H1 (cell line): ENCODE measurements at regions not wholly inside any gene's neighbourhood (a gene's known extent, or its start where the extent isn't known, plus 50 kb on each side); places are given as distances from the start of the nearest gene placed in this dataset.

Source experiments
- CTCF ChIA-PET: fragments of 300-600 bp; sonication (Branson Sonifier 250); formaldehyde crosslinking; loops from one replicate; lab custom pipeline; 2021; ENCODE audit not compliant: partially characterized antibody; lab: Charles Lee
- POLR2A ChIA-PET: fragments of 300-600 bp; sonication (Branson Sonifier 250); formaldehyde crosslinking; loops from one replicate; lab custom pipeline; 2021; ENCODE audit warnings: inconsistent platforms; ENCODE audit not compliant: partially characterized antibody; lab: Charles Lee
- DNase-seq, 2 experiments: peaks; one replicate each; pipeline versions ENCODE4 v3.0.0 to v3.0.0-alpha.2; 2010 to 2022; ENCODE audit warnings: low spot score in 2 of 2, low read depth in 1 of 2, mixed read lengths in 1 of 2
- FAIRE-seq: peaks from 2 replicates; lab custom pipeline; 2011; peaks lifted over from hg19 to GRCh38; lab: Jason Lieb, UNC
- H2AFZ ChIP-seq: 2 replicates; pipeline ENCODE4 v1.8.1; 2012; ENCODE audit warnings: low read length, inconsistent platforms
- H2AK5ac ChIP-seq: 2 replicates; pipeline ENCODE4 v1.6.1; 2013; ENCODE audit warnings: low read depth, low read length
- H2BK120ac ChIP-seq: replicated peaks from 2 replicates; pipeline ENCODE3; 2013; ENCODE audit warnings: low read depth, low read length, inconsistent platforms
- H2BK12ac ChIP-seq: 2 replicates; pipeline ENCODE4 v1.6.1; 2013; ENCODE audit warnings: low read depth, low read length
- H2BK15ac ChIP-seq: 2 replicates; pipeline ENCODE4 v1.6.1; 2013; ENCODE audit warnings: low read length
- H2BK20ac ChIP-seq: 2 replicates; pipeline ENCODE4 v1.6.1; 2013; ENCODE audit warnings: low read length
- H2BK5ac ChIP-seq: 2 replicates; pipeline ENCODE4 v1.6.1; 2013; ENCODE audit warnings: low read depth, low read length
- H3K14ac ChIP-seq: 2 replicates; pipeline ENCODE4 v1.6.1; 2013; ENCODE audit warnings: inconsistent platforms; ENCODE audit not compliant: insufficient read length
- H3K18ac ChIP-seq: 2 replicates; pipeline ENCODE4 v1.6.1; 2013; ENCODE audit warnings: low read length; ENCODE audit errors: extremely low read depth
- H3K23ac ChIP-seq: 2 replicates; pipeline ENCODE4 v1.6.1; 2013; ENCODE audit warnings: inconsistent platforms; ENCODE audit not compliant: insufficient read length
- H3K23me2 ChIP-seq: 2 replicates; pipeline ENCODE4 v1.6.1; 2013; ENCODE audit warnings: low read depth, low read length
- H3K27ac ChIP-seq: 2 replicates; pipeline ENCODE4 v1.6.1; 2011; ENCODE audit warnings: low read depth, low read length, inconsistent platforms
- H3K27me3 ChIP-seq, 4 experiments: replicated peaks in 1 of 4; 1 replicate in 1 of 4; 2 replicates in 3 of 4; pipeline versions ENCODE4 v1.6.1 to v1.8.1; 2011 to 2013; ENCODE audit warnings: low read length in 3 of 4, mild to moderate bottlenecking in 3 of 4, inconsistent platforms in 2 of 4, mixed read lengths in 2 of 4, moderate library complexity in 1 of 4; ENCODE audit not compliant: control insufficient read depth in 3 of 4, insufficient read depth in 3 of 4; ENCODE audit errors: extremely low read depth in 1 of 4
- H3K36me3 ChIP-seq, 4 experiments: 2 replicates each; pipeline versions ENCODE4 v1.6.1 to v1.8.1; 2011 to 2013; ENCODE audit warnings: mild to moderate bottlenecking in 4 of 4, low read length in 3 of 4, moderate library complexity in 2 of 4, control low read depth in 1 of 4, inconsistent platforms in 1 of 4; ENCODE audit not compliant: insufficient read depth in 4 of 4, control insufficient read depth in 2 of 4
- H3K4ac ChIP-seq: replicated peaks from 2 replicates; pipeline ENCODE3; 2013; ENCODE audit warnings: low read length, low read depth, mixed read lengths, inconsistent platforms; ENCODE audit not compliant: insufficient read length
- H3K4me1 ChIP-seq, 4 experiments: replicated peaks in 1 of 4; 1 replicate in 1 of 4; 2 replicates in 3 of 4; pipeline versions ENCODE4 v1.6.1 to v1.8.1; 2011 to 2013; ENCODE audit warnings: low read length in 3 of 4, inconsistent platforms in 2 of 4, mixed read lengths in 1 of 4; ENCODE audit not compliant: insufficient read depth in 4 of 4, control insufficient read depth in 3 of 4
- H3K4me2 ChIP-seq, 2 experiments: 2 replicates each; pipeline versions ENCODE4 v1.6.1 to v1.8.1; 2011 to 2013; ENCODE audit warnings: low read depth in 2 of 2, low read length in 2 of 2, control low read depth in 1 of 2, inconsistent platforms in 1 of 2, mild to moderate bottlenecking in 1 of 2; ENCODE audit not compliant: insufficient read depth in 1 of 2
- H3K4me3 ChIP-seq, 4 experiments: fragments of 200-600, 300-600 bp in 1 of 4; sonication (generic), shearing (Covaris generic), sonication (Bioruptor Twin) in 1 of 4; 2 replicates each; pipeline versions ENCODE4 v1.5.1 to v1.8.1; 2011 to 2016; ENCODE audit warnings: low read length in 4 of 4, low read depth in 3 of 4, control low read depth in 2 of 4, inconsistent platforms in 2 of 4, mild to moderate bottlenecking in 2 of 4, mixed read lengths in 1 of 4, moderate library complexity in 1 of 4; ENCODE audit not compliant: insufficient read depth in 2 of 4; ENCODE audit errors: extremely low read depth in 1 of 4
- H3K56ac ChIP-seq: replicated peaks from 2 replicates; pipeline ENCODE3; 2013; ENCODE audit warnings: low read depth, mild to moderate bottlenecking, mixed read lengths, low read length, inconsistent platforms; ENCODE audit not compliant: insufficient read length
- H3K79me1 ChIP-seq: 2 replicates; pipeline ENCODE4 v1.6.1; 2013; ENCODE audit warnings: low read depth, low read length, control low read depth
- H3K79me2 ChIP-seq, 2 experiments: 2 replicates each; pipeline versions ENCODE4 v1.6.1 to v1.8.1; 2012 to 2013; ENCODE audit warnings: low read length in 2 of 2, mild to moderate bottlenecking in 2 of 2, inconsistent platforms in 1 of 2; ENCODE audit not compliant: insufficient read depth in 2 of 2, control insufficient read depth in 1 of 2
- H3K9ac ChIP-seq, 4 experiments: replicated peaks in 1 of 4; 1 replicate in 1 of 4; 2 replicates in 3 of 4; pipeline versions ENCODE4 v1.6.1 to v1.8.1; 2011 to 2013; ENCODE audit warnings: low read depth in 3 of 4, low read length in 3 of 4, control low read depth in 2 of 4, mild to moderate bottlenecking in 2 of 4, moderate library complexity in 2 of 4, inconsistent platforms in 1 of 4; ENCODE audit errors: extremely low read depth in 1 of 4
- H3K9me3 ChIP-seq, 2 experiments: 2 replicates each; pipeline versions ENCODE4 v1.6.1 to v1.8.1; 2012 to 2013; ENCODE audit warnings: mild to moderate bottlenecking in 2 of 2, moderate library complexity in 2 of 2, control low read depth in 1 of 2, inconsistent platforms in 1 of 2, low read depth in 1 of 2, low read length in 1 of 2, mixed read lengths in 1 of 2; ENCODE audit not compliant: insufficient read depth in 2 of 2
- H4K20me1 ChIP-seq, 2 experiments: replicated peaks in 1 of 2; 2 replicates each; pipeline versions ENCODE3 to v1.8.1; 2011 to 2013; ENCODE audit warnings: inconsistent platforms in 2 of 2, low read length in 2 of 2, mild to moderate bottlenecking in 1 of 2; ENCODE audit not compliant: insufficient read depth in 2 of 2, control insufficient read depth in 1 of 2
- H4K5ac ChIP-seq: 2 replicates; pipeline ENCODE4 v1.6.1; 2013; ENCODE audit warnings: low read length, low read depth, mixed read lengths, inconsistent platforms; ENCODE audit not compliant: insufficient read length
- H4K8ac ChIP-seq: 2 replicates; pipeline ENCODE4 v1.8.0; 2013; ENCODE audit warnings: mild to moderate bottlenecking, moderate library complexity, low read length, inconsistent platforms; ENCODE audit not compliant: insufficient read depth; ENCODE audit errors: extremely low read depth
- H4K91ac ChIP-seq: replicated peaks from 2 replicates; pipeline ENCODE3; 2013; ENCODE audit warnings: low read length, mixed read lengths, inconsistent platforms; ENCODE audit not compliant: insufficient read length
- ASH2L ChIP-seq: fragments of 200-600, 300-600 bp; sonication (generic); IDR thresholded peaks from one replicate; pipeline ENCODE4 v1.7.1; 2017; ENCODE audit warnings: low read length
- BACH1 ChIP-seq: IDR thresholded peaks from 2 replicates; pipeline ENCODE4 v1.6.1; 2012; ENCODE audit warnings: low read length, improper control_type of control experiment
- CTCF ChIP-seq, 3 experiments: IDR thresholded peaks; 1 replicate in 2 of 3; 2 replicates in 1 of 3; pipeline versions ENCODE4 v1.5.1 to v1.6.1; 2011; ENCODE audit warnings: low read length in 3 of 3, mild to moderate bottlenecking in 3 of 3, inconsistent platforms in 2 of 3, low read depth in 1 of 3, moderate library complexity in 1 of 3; ENCODE audit not compliant: insufficient read depth in 1 of 3; ENCODE audit errors: control extremely low read depth in 1 of 3
- GABPA ChIP-seq: IDR thresholded peaks from 2 replicates; pipeline ENCODE4 v1.6.1; 2011; ENCODE audit warnings: mild to moderate bottlenecking, low read length, moderate library complexity, borderline replicate concordance; ENCODE audit not compliant: insufficient read depth
- HDAC2 ChIP-seq, 2 experiments: fragments of 300-600 bp in 1 of 2; sonication (generic) in 1 of 2; IDR thresholded peaks; 2 replicates each; pipeline ENCODE4 v1.6.1; 2011 to 2012; ENCODE audit warnings: low read depth in 2 of 2, low read length in 2 of 2, mild to moderate bottlenecking in 2 of 2, moderate library complexity in 2 of 2, borderline replicate concordance in 1 of 2, inconsistent platforms in 1 of 2
- KDM5A ChIP-seq: fragments of 200-600 bp; IDR thresholded peaks from 2 replicates; pipeline ENCODE4 v1.7.1; 2012; ENCODE audit warnings: mild to moderate bottlenecking, low read length, inconsistent platforms, mixed read lengths
- NRF1 ChIP-seq: IDR thresholded peaks from 2 replicates; pipeline ENCODE4 v1.6.1; 2011; ENCODE audit warnings: mild to moderate bottlenecking, low read depth, low read length, improper control_type of control experiment
- POLR2A ChIP-seq, 2 experiments: IDR thresholded peaks; 1 replicate in 1 of 2; 2 replicates in 1 of 2; pipeline ENCODE4 v1.6.1; 2011; ENCODE audit warnings: low read depth in 2 of 2, low read length in 2 of 2, mild to moderate bottlenecking in 2 of 2; ENCODE audit errors: control extremely low read depth in 1 of 2
- WGBS, 2 experiments: shearing (Covaris generic) in 1 of 2; methylation state at CpG; one replicate each; pipeline versions ENCODE4 v1.1.6 to v1.1.7; 2013 to 2015; ENCODE audit warnings: low lambda C conversion rate in 2 of 2, mixed read lengths in 2 of 2, inconsistent platforms in 1 of 2, low coverage in 1 of 2, missing lambda C conversion rate in 1 of 2; ENCODE audit not compliant: insufficient replicate concordance in 2 of 2, insufficient coverage in 1 of 2, insufficient read length in 1 of 2; ENCODE audit errors: extremely low coverage in 1 of 2, missing lambda C conversion rate in 1 of 2; 5-methylcytosine and 5-hydroxymethylcytosine counted together
- TF ChIP-seq, protein P1 (sequence below): IDR thresholded peaks from 2 replicates; pipeline ENCODE4 v1.6.1; 2012; ENCODE audit warnings: inconsistent platforms

GRCh38 chr1:177411381-177411780 is 240.6 kb downstream of the BRINP2 start:
- H3K36me3 ChIP-seq = no peaks in the 10 kb centered on the region; a peak in 1 of 8 replicates
- no peak overlapping the region for H2AK5ac ChIP-seq
- no peak overlapping the region for H4K91ac ChIP-seq
- H2BK120ac ChIP-seq = no peak overlapping the region
- no peak overlapping the region for H3K23ac ChIP-seq
- H3K9me3 ChIP-seq = peaks cover 5% of the 10 kb centered on the region in 2 experiments; a peak in 3 of 4 replicates
- H3K4ac ChIP-seq = no peak overlapping the region
- no peaks in the 10 kb centered on the region for H3K79me2 ChIP-seq
- POLR2A ChIA-PET = no interaction called here
- no peak overlapping the region for H4K5ac ChIP-seq
- no peak overlapping the region for H2AFZ ChIP-seq
- H3K27ac ChIP-seq = no peak overlapping the region
- H3K9ac ChIP-seq = no peak overlapping the region
- H3K23me2 ChIP-seq = no peaks in the 10 kb centered on the region
- H2BK5ac ChIP-seq = no peak overlapping the region
- no peak overlapping the region for H2BK20ac ChIP-seq
- H3K18ac ChIP-seq = no peak overlapping the region
- no peak overlapping the region for H3K4me2 ChIP-seq
- H3K79me1 ChIP-seq = no peaks in the 10 kb centered on the region
- no peak overlapping the region for H2BK12ac ChIP-seq
- no peaks in the 10 kb centered on the region for H4K20me1 ChIP-seq
- TF ChIP-seq, protein P1, sequence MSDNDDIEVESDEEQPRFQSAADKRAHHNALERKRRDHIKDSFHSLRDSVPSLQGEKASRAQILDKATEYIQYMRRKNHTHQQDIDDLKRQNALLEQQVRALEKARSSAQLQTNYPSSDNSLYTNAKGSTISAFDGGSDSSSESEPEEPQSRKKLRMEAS = no peak
- TF ChIP-seq HDAC2 (IDR thresholded peaks at IDR 0.05; ENCODE audit: borderline replicate concordance in 1 of 2, low read depth in 2 of 2, low read length in 2 of 2) = no peak
- no peak for TF ChIP-seq POLR2A (IDR thresholded peaks at IDR 0.05; ENCODE audit: control extremely low read depth in 1 of 2, low read depth in 2 of 2, low read length in 2 of 2)
- TF ChIP-seq GABPA = no peak
- no peak for TF ChIP-seq NRF1
- no peak for TF ChIP-seq CTCF (IDR thresholded peaks at IDR 0.05; ENCODE audit: control extremely low read depth in 1 of 3, insufficient read depth in 1 of 3, low read depth in 1 of 3, low read length in 3 of 3)
- TF ChIP-seq BACH1 = no peak
- TF ChIP-seq ASH2L = no peak
- no peak for TF ChIP-seq KDM5A
- TF ChIP-seq, all 59 proteins: peak for 0
- Histone ChIP-seq H3K27me3 (no peaks in the 10 kb centered on the region), H3K4me3 (no peak overlapping the region), H3K14ac (no peak overlapping the region), H2BK15ac (no peak overlapping the region), H3K56ac (no peak overlapping the region), H4K8ac (no peak overlapping the region), H3K4me1 (peaks cover 0 to 2% (median 0%) of the 10 kb centered on the region in 4 experiments; a peak in 2 of 7 replicates)
- FAIRE-seq (no peak), DNase-seq (no peak)
- CTCF ChIA-PET = interaction anchor here (1.2 kb wide), 1 partner anchor 19 kb away, joined by 4 read pairs; no protein-coding TSS in a partner anchor
- WGBS, 2 experiments = 79% methylated on average over 3 of the region's 3 CpGs; no CpG with 5 or more reads in 1 of the 2 experiments
